NT2/D1 (cell line): ENCODE measurements at regions not wholly inside any gene's neighbourhood (a gene's known extent, or its start where the extent isn't known, plus 50 kb on each side); places are given as distances from the start of the nearest gene placed in this dataset.

ENCODE experiments used
- DNase-seq: peaks from one replicate; pipeline ENCODE4 v3.0.0-alpha.2; 2011; ENCODE audit warnings: low read depth, low spot score
- H3K27me3 ChIP-seq: 2 replicates; pipeline ENCODE4 v1.6.0; 2011; ENCODE audit warnings: mild to moderate bottlenecking; ENCODE audit not compliant: insufficient read length, insufficient read depth
- H3K36me3 ChIP-seq: 2 replicates; pipeline ENCODE4 v1.6.1; 2011; ENCODE audit warnings: mild to moderate bottlenecking, low read length, mixed read lengths; ENCODE audit not compliant: insufficient read depth, insufficient read length
- H3K4me1 ChIP-seq: 2 replicates; pipeline ENCODE4 v1.5.1; 2011; ENCODE audit not compliant: insufficient read depth, insufficient read length
- H3K4me3 ChIP-seq: 2 replicates; pipeline ENCODE4 v1.5.1; 2011; ENCODE audit warnings: low read depth; ENCODE audit not compliant: insufficient read length
- H3K9ac ChIP-seq: 2 replicates; pipeline ENCODE4 v1.6.0; 2011; ENCODE audit warnings: low read depth; ENCODE audit not compliant: insufficient read length
- H3K9me3 ChIP-seq: 2 replicates; pipeline ENCODE4 v1.5.1; 2011; ENCODE audit warnings: mild to moderate bottlenecking, low read length; ENCODE audit not compliant: insufficient read depth
- SUZ12 ChIP-seq: IDR thresholded peaks from 2 replicates; pipeline ENCODE4 v1.6.1; 2011; ENCODE audit not compliant: insufficient read length, insufficient read depth; ENCODE audit errors: extremely low read depth
- YY1 ChIP-seq: IDR thresholded peaks from 2 replicates; pipeline ENCODE4 v1.6.1; 2011; ENCODE audit not compliant: insufficient read length, insufficient read depth
- ZNF274 ChIP-seq: IDR thresholded peaks from 2 replicates; pipeline ENCODE4 v1.6.1; 2011; ENCODE audit warnings: mild to moderate bottlenecking, low read depth, low read length

- peaks cover 12% of the 10 kb centered on the region for H3K9me3 ChIP-seq
- TF ChIP-seq ZNF274 (no peak), YY1 (no peak), SUZ12 (no peak)
- H3K9ac ChIP-seq = no peak overlapping the region
- H3K4me1 ChIP-seq = no peaks in the 10 kb centered on the region
- H3K27me3 ChIP-seq = no peaks in the 10 kb centered on the region
- no peak for DNase-seq
- H3K4me3 ChIP-seq = no peak overlapping the region
- no peaks in the 10 kb centered on the region for H3K36me3 ChIP-seq
Measured at GRCh38 chrX:54659547-54659946, 129.5 kb downstream of the GNL3L start.

DNA sequence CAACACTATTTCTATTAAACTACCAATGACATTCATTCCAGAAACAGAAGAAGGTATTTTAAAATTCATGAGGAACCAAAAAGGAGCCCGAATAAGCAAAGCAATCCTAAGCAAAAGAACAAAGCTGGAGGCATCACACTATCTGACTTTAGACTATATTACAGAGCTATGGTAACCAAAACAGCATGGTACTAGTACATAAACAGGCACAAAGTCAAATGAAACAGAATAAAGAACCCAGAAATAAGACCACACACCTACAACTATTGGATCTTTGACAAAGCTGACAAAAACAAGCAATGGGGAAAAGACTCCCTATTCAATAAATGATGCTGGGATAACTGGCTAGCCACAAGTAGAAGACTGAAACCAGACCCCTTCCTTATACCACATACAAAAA, 122.3 kb downstream of the ITIH6 start:
- DNase-seq = no peak
- Histone ChIP-seq H3K4me3 (no peak overlapping the region), H3K27me3 (no peaks in the 10 kb centered on the region), H3K9ac (no peak overlapping the region), H3K9me3 (no peaks in the 10 kb centered on the region), H3K4me1 (no peaks in the 10 kb centered on the region), H3K36me3 (no peaks in the 10 kb centered on the region)
- TF ChIP-seq ZNF274 (no peak), YY1 (no peak), SUZ12 (no peak)

DNA sequence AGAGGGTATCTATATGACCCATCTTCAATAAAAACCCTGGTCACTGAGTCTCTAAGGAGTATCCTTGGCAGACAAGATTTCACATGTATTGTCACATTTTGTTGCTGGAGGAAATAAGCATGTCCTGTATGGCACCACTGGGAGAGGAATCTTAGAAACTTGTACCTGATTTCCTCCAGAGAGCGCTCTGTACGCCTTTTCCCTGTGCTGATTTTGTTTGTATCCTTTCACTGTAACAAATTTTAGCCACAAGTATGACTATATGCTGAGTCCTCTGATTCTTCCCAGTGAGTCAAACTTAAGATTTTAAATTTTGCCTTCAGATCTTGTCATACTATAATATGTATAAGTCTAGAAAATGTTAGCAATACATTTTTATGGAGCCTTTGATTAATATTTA, 102.8 kb downstream of the ITIH6 start:
- TF ChIP-seq YY1 (no peak), SUZ12 (no peak), ZNF274 (no peak)
- H3K4me1 ChIP-seq = no peaks in the 10 kb centered on the region
- H3K36me3 ChIP-seq = no peaks in the 10 kb centered on the region
- no peak for DNase-seq
- no peaks in the 10 kb centered on the region for H3K9me3 ChIP-seq
- no peaks in the 10 kb centered on the region for H3K27me3 ChIP-seq
- H3K9ac ChIP-seq = no peak overlapping the region
- no peak overlapping the region for H3K4me3 ChIP-seq

- Histone ChIP-seq H3K9ac (no peak overlapping the region), H3K27me3 (no peaks in the 10 kb centered on the region)
Measured at GRCh38 chrX:54695816-54696487, 102.1 kb downstream of the ITIH6 start.

More at GRCh38 chrX:54695816-54696487, 102.1 kb downstream of the ITIH6 start:
- DNase-seq = no peak
- Histone ChIP-seq H3K4me1 (no peaks in the 10 kb centered on the region), H3K9me3 (no peaks in the 10 kb centered on the region), H3K36me3 (no peaks in the 10 kb centered on the region), H3K4me3 (no peak overlapping the region)
- TF ChIP-seq SUZ12 (no peak), ZNF274 (no peak), YY1 (no peak)
